Hepatocyte (in vitro differentiated cells): ENCODE measurements at regions not wholly inside any gene's neighbourhood (a gene's known extent, or its start where the extent isn't known, plus 50 kb on each side); places are given as distances from the start of the nearest gene placed in this dataset.

Source experiments
- DNase-seq: peaks from one replicate; pipeline ENCODE4 v3.0.0-alpha.2; 2016; ENCODE audit warnings: low spot score
- H2AFZ ChIP-seq: fragments of 200-600 bp; sonication (generic); 2 replicates; pipeline ENCODE4 v1.6.0; 2016; ENCODE audit warnings: antibody characterized with exemption, mild to moderate bottlenecking
- H3K27ac ChIP-seq: fragments of 200-600 bp; sonication (generic); 2 replicates; pipeline ENCODE4 v1.5.1; 2016; ENCODE audit warnings: mild to moderate bottlenecking
- H3K27me3 ChIP-seq: fragments of 200-600 bp; sonication (generic); 2 replicates; pipeline ENCODE4 v1.6.1; 2016
- H3K36me3 ChIP-seq: fragments of 200-600 bp; sonication (generic); replicated peaks from 2 replicates; pipeline ENCODE4 v1.5.1; 2016; ENCODE audit warnings: low read depth; ENCODE audit not compliant: insufficient read depth
- H3K4me1 ChIP-seq: fragments of 200-600 bp; sonication (generic); 2 replicates; pipeline ENCODE4 v1.5.1; 2016; ENCODE audit warnings: mild to moderate bottlenecking, moderate library complexity; ENCODE audit not compliant: insufficient read depth
- H3K4me2 ChIP-seq: fragments of 200-600 bp; sonication (generic); 2 replicates; pipeline ENCODE4 v1.6.0; 2016
- H3K4me3 ChIP-seq: fragments of 200-600 bp; sonication (generic); 2 replicates; pipeline ENCODE4 v1.5.1; 2016; ENCODE audit warnings: mild to moderate bottlenecking
- H3K79me2 ChIP-seq: fragments of 200-600 bp; sonication (generic); 2 replicates; pipeline ENCODE4 v1.6.0; 2017; ENCODE audit warnings: mild to moderate bottlenecking
- H3K9me2 ChIP-seq: fragments of 200-600 bp; sonication (generic); replicated peaks from 2 replicates; pipeline ENCODE4 v1.6.0; 2017; ENCODE audit warnings: mild to moderate bottlenecking; ENCODE audit not compliant: insufficient read depth
- H3K9me3 ChIP-seq: fragments of 200-600 bp; sonication (generic); 2 replicates; pipeline ENCODE4 v1.5.1; 2016; ENCODE audit warnings: low read depth, mild to moderate bottlenecking
- H4K20me1 ChIP-seq: fragments of 200-600 bp; sonication (generic); 2 replicates; pipeline ENCODE4 v1.6.0; 2016; ENCODE audit warnings: mild to moderate bottlenecking; ENCODE audit not compliant: insufficient read depth, poor library complexity, severe bottlenecking
- CTCF ChIP-seq: fragments of 200-600 bp; sonication (generic); IDR thresholded peaks from 2 replicates; pipeline ENCODE4 v1.5.1; 2016; ENCODE audit warnings: antibody characterized with exemption, mild to moderate bottlenecking; ENCODE audit not compliant: poor library complexity
- EZH2 ChIP-seq: fragments of 200-600 bp; sonication (generic); IDR thresholded peaks from 2 replicates; pipeline ENCODE4 v1.6.1; 2016; ENCODE audit warnings: antibody characterized with exemption, mild to moderate bottlenecking, borderline replicate concordance
- EZH2phosphoT487 ChIP-seq: fragments of 200-600 bp; sonication (generic); IDR thresholded peaks from one replicate; pipeline ENCODE4 v1.6.1; 2018; ENCODE audit warnings: antibody characterized with exemption, mild to moderate bottlenecking, low read depth, moderate library complexity; ENCODE audit not compliant: unreplicated experiment, severe bottlenecking
- WGBS: methylation state at CpG from one replicate; pipeline ENCODE4 v1.1.6; 2016; ENCODE audit warnings: low lambda C conversion rate; ENCODE audit errors: missing lambda C conversion rate; 5-methylcytosine and 5-hydroxymethylcytosine counted together

DNA sequence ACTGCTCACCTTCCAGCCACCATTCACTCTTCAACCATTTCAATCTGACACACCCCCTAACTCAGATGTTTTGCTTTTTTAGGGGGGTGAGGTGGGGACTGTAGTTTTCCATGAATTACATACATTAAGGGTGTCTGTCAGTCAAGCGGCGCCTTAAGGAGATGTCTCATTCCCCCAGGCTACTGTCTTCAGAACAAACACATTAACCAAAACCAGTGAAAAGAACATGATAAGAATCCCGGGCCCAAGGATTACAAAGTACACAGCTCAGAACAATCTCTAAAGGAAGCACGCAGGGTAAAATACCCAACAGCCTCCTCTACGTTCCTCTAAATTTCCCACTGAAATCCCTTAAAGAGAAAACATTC is 62.5 kb upstream of the IRF2 start:
- TF ChIP-seq EZH2phosphoT487 (no peak), EZH2 (no peak), CTCF (no peak)
- no peak for DNase-seq
- H4K20me1 ChIP-seq, result no peaks in the 10 kb centered on the region
- peaks cover 25% of the 10 kb centered on the region for H3K79me2 ChIP-seq
- no peaks in the 10 kb centered on the region for H3K27me3 ChIP-seq
- peaks cover 10% of the 10 kb centered on the region for H3K4me1 ChIP-seq
- H3K9me2 ChIP-seq, result no peaks in the 10 kb centered on the region
- H3K27ac ChIP-seq, result peak overlapping the region; percentile 96
- H3K36me3 ChIP-seq, result no peaks in the 10 kb centered on the region
- H2AFZ ChIP-seq, result peak overlapping the region; percentile 72
- H3K4me3 ChIP-seq, result peak overlapping the region; percentile 43
- no peaks in the 10 kb centered on the region for H3K9me3 ChIP-seq
- H3K4me2 ChIP-seq, result peak overlapping the region; percentile 78
- 5% methylated on average over 5 of the region's 5 CpGs for WGBS

DNA sequence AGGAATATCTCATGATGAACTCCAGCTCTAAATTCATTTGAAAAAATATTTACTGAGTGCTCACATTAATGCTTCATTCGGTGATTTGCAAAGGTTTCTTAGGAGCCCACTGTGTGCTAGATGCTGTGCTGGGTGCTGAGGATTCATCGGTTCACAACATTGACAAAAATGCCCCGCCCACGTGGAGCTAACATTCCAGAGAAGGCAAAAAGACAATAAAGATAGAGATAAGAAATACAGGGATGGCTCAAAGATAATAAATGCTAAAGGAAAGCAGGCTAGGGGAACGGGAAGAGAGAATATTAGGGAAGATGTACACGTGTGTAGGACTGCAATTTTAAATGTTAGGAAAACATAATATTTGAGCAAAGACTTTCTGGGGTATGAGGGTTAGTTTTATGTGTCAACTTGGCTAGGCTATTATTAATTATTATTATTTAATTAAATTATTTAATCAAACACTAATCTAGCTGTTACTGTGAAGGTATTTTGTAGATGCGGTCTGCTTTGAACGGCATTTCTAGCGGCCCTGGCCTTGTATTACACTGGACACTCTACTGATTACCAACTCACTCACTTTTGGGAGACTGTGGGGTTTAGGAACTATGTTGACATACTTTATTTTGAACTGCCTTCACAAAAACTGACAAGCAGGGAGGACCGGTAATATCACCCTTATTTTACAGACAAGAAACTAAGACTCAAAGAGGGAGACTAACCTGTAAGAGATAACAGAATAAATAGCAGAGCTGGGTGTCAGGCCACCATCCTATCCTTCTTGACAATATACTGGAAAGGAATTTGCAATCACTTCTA is 61.9 kb upstream of the IRF2 start:
- Histone ChIP-seq H3K4me2 (peak overlapping the region; percentile 78), H3K9me3 (no peaks in the 10 kb centered on the region), H3K4me3 (peak overlapping the region; percentile 43), H3K27me3 (no peaks in the 10 kb centered on the region), H2AFZ (peak overlapping the region; percentile 72), H3K4me1 (peaks cover 10% of the 10 kb centered on the region), H3K79me2 (peaks cover 31% of the 10 kb centered on the region), H3K36me3 (no peaks in the 10 kb centered on the region), H3K9me2 (no peaks in the 10 kb centered on the region), H3K27ac (peak overlapping the region; percentile 96), H4K20me1 (no peaks in the 10 kb centered on the region)
- WGBS, result 50% methylated on average over 10 of the region's 10 CpGs
- TF ChIP-seq CTCF, result no peak
- no peak for TF ChIP-seq EZH2
- no peak for TF ChIP-seq EZH2phosphoT487
- DNase-seq, result no peak

DNA sequence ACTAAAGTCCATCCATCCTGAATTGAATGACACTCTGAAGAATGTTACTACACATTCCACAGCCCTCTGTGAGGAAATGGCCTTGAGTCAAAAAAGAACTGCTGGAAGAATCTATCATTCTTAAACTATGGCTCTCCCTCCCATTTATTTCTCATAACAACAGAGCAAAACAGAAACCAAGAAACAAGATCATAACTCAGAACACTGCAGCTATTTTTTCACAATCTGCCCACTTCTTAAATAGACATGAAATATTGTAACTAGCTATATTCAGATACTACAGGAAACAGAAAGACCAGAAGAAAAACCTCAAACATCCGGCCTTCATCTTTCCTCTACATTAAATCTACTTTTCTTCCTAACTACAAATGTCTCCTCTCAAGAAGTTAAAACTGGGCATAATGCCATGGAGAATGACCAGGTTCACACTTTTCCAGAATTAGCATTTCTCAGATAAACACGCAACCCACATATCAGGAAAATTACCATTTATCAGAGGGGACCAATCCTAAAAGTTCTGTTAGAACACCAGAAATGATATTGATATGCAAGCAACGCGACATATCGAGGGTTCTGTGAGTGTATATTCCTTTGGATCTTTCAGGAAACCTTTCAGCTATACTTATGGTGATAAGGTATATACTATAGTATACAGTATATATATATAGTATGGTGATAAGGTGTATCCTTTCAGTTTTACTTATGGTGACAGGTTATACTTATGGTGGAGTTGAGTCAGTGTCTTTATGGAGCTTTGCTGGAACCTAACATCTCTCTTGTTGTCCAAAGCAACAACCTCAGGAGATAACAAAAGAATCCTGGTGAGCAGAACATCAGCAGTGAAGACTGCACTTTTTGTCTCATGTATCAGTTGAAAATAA is 60.4 kb upstream of the IRF2 start:
- Histone ChIP-seq H4K20me1 (no peaks in the 10 kb centered on the region), H3K36me3 (no peaks in the 10 kb centered on the region), H3K4me2 (no peak overlapping the region), H3K9me2 (no peaks in the 10 kb centered on the region), H3K4me1 (peaks cover 10% of the 10 kb centered on the region), H3K79me2 (peaks cover 31% of the 10 kb centered on the region), H3K27me3 (no peaks in the 10 kb centered on the region), H2AFZ (no peak overlapping the region), H3K9me3 (no peaks in the 10 kb centered on the region), H3K4me3 (no peak overlapping the region), H3K27ac (peak overlapping the region; percentile 66)
- TF ChIP-seq CTCF (no peak), EZH2 (no peak), EZH2phosphoT487 (no peak)
- DNase-seq, result peak; percentile 29
- 96% methylated on average over 5 of the region's 5 CpGs for WGBS
